ENCODE measurements at regions not wholly inside any gene's neighbourhood (a gene's known extent, or its start where the extent isn't known, plus 50 kb on each side); places are given as distances from the start of the nearest gene placed in this dataset.

- TF ChIP-seq CTCF (IDR thresholded peaks at IDR 0.05; ENCODE audit: poor library complexity, severe bottlenecking) (no peak), EP300 (conservative IDR thresholded peaks at IDR 0.05; ENCODE audit: poor library complexity, severe bottlenecking) (no peak), EZH2 (IDR thresholded peaks at IDR 0.05; ENCODE audit: borderline replicate concordance, insufficient read depth, low read length, poor library complexity, severe bottlenecking) (no peak), POLR2AphosphoS5 (IDR thresholded peaks at IDR 0.05) (no peak), MXI1 (conservative IDR thresholded peaks at IDR 0.05; ENCODE audit: poor library complexity, severe bottlenecking) (no peak)
Observed at GRCh38 chr4:58192217-58192616, 1082.0 kb upstream of the IGFBP7 start.
